HG03354 (cell line): ENCODE measurements at regions not wholly inside any gene's neighbourhood (a gene's known extent, or its start where the extent isn't known, plus 50 kb on each side); places are given as distances from the start of the nearest gene placed in this dataset.
"Not testable (repeated sequence)": the region's sequence is repeated elsewhere in the genome, so short reads cannot be mapped to it uniquely, and the experiment has no call there.

Experiments used
- ATAC-seq: cut with Tn5 transposase; IDR thresholded peaks from one replicate; pipeline ENCODE4 v1.9.1; 2021; ENCODE audit warnings: mild to moderate bottlenecking; ENCODE audit not compliant: unreplicated experiment, poor library complexity, severe bottlenecking

GRCh38 chr14:58725226-58725625, 87.5 kb downstream of the DACT1 start:
- no peak for ATAC-seq

DNA sequence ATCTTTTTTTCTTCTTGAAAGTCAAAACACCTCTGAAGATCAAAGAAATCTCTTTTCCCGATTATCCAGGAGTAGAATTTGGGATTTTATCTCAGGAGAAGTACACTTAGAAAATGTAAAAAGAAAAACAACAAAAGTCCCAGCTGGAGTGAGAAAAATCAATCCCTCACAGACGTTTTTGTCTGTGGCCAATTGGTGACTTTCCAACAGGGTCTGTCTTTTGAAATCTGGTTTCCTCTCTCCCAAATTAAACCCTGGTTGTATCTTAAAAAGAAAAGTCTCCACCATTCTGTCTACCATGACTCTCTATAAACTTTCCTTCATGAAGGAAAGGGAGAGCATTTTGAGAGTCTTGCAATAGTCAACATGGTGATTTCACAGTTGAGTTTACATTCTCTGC, 88.1 kb downstream of the DACT1 start:
- ATAC-seq: no peak

DNA sequence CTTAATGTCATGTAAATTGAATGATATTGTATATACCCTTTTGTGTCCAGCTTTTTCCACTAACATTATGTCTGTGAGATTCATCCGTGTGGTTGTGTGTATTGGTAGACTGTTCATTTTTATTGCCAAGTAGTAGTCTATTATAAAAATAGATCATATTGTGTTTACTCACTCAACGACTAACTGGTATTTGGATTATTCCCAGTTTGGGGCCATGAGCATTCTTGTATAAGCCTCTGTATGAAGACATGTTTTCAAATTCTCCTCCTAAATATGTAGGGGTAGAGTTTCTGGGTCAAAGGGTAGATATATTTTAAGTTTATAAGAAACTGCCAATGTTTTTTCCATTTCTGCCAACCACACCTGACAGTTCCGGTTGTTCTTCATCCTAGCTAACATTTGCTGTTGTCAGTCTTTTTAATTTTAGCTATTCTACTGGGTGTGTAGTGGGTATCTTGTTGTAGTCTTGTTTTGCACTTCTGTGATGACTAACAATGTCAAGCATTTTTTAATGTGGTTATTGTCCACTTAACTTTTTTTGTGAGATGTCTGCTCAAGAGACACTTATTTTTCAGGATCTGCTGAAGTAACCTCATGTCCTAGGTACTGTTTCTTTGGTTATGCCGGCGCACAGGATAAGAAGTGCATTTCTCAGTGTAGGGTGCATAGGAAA, 93.2 kb downstream of the DACT1 start:
- no peak for ATAC-seq

GRCh38 chr14:58731465-58732293, 93.9 kb downstream of the DACT1 start:
- ATAC-seq: no peak

GRCh38 chr14:58732387-58732786, 94.6 kb downstream of the DACT1 start:
- ATAC-seq: no peak

DNA sequence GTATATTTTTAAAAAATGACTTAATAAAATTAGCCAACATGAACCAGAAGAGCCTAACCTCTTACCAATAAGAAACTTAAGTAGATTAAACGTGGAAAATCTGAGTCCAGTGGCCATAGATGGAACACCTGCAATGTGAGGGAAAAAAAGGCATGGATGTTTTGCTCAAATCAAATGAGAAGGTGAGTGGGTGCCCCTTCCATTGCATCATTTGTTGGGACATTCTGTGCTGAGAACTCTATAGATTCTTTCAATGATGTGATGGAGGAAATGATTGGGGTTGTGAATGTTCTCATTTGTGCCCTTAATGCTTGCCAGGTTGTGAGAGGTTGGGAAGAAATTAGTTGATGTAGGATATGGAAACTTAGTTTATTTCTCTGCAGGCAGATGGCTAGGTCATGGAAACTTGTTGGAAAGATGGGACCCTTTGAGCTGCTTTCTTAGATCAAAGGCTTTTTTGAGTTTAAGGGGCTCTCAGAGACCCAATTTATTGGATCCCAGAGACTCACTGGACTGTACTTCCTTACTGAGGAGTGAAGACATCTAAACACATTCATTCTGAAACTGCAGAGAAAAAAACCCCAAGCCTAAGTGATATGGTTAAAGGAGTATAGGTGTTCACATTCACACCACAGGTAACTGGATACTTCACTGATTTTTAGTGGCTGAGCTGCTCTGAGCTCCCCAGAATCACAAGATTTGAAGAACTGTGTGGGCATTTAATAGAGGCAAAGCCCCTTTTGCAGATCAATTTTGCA, 95.9 kb downstream of the DACT1 start:
- peak; percentile 58 for ATAC-seq

GRCh38 chr14:58735596-58735995, 97.8 kb downstream of the DACT1 start:
- ATAC-seq: no peak

DNA sequence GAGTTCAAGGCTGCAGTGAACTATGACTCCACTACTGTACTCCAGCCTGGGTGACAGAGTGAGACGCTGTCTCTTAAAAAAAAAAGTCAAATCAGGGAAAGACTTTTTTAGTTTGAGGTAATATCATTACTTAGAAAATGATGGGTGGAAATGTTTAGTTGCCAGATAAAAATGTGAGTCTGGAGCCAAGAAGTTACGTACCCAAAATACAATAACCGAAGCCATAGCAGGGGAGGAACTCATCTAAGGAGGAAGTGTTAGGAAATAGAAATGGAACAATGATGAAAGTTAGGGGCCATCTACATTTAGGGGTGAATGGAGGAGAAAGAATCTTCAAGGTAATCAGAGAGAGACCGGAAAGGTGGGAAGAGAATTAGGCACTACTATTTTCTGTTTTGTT, 98.8 kb downstream of the DACT1 start:
- no peak for ATAC-seq

- no peak for ATAC-seq
Observed at GRCh38 chr14:58737511-58737910, 99.7 kb downstream of the DACT1 start.

- ATAC-seq: no peak
Observed at GRCh38 chr14:58738189-58738836, 100.6 kb downstream of the DACT1 start.

DNA sequence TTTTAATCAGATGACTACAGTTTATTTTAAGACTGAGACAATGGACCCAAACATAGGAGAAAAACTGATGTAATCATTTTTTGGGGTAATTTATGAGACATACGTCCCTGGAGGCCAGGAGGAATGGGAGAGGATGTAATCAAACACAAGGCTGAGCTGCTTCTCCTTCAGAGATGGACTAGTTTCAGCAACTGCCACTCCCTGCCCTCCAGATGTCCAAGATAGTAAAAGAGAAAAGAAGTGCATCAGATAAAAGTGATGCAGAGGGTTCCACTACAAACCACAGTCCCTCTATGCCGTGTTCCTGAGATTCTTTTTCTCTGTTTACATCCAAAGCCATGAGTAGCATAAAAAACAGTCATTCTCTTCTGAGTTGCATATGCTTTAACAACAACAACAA, 101.1 kb downstream of the DACT1 start:
- ATAC-seq: no peak

GRCh38 chr14:58739674-58740073, 101.9 kb downstream of the DACT1 start:
- ATAC-seq: peak; percentile 76

DNA sequence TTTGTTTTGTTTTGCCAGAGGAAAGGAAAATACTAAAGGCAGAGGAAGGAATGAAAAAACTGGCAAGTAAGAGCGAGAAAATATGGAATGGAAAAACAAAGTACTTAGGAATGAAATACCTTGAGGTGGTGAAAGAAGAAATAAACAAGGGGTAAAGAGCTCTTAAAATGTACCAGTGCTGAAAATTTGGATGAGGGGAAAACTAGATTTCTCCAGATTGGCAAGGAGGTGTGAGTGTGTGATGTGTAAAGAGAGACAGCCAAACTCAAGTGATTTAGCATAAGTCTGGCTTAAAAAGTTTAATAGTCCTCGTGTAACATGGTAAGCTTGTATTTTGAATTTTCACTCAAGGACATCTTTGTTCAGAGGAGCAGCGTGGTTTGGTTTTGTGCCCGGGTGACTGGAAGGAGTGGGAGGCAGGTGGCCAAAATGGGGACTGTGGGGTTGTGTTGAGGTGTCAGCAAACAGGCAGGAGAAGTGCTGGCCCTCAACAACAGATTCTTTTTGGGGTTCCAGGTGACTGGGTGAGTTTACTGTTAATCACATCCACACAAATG, 102.7 kb downstream of the DACT1 start:
- ATAC-seq: no peak

DNA sequence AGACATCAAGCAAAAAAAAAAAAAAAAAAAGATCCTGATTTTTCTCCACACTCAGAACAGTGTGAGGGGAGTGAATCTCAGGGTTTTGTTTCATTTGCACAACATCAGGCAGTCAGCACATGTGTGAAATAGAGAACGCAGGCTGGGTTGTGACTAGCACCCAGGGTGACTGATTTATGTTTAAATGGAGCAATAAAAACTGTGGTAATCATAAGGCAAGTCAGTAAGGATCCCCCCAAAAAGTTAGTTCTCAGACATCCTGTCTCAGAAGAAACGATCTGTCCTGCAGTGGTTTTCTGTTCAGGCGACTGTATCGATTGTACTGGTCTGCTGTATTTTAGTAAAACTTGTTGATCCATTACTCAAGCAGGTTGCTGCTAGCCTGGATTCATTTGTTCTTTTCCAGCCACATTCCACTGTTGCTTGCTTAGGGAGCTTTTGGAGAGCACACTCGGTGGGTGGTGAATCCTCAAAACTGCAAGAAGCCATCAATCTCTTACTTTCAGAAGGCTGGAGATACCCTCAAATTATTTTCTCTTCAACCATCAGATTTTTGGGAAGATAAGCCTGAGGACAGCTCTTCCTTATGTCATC, 107.1 kb downstream of the DACT1 start:
- no peak for ATAC-seq

GRCh38 chr14:58746261-58746660, 108.5 kb downstream of the DACT1 start:
- no peak for ATAC-seq

DNA sequence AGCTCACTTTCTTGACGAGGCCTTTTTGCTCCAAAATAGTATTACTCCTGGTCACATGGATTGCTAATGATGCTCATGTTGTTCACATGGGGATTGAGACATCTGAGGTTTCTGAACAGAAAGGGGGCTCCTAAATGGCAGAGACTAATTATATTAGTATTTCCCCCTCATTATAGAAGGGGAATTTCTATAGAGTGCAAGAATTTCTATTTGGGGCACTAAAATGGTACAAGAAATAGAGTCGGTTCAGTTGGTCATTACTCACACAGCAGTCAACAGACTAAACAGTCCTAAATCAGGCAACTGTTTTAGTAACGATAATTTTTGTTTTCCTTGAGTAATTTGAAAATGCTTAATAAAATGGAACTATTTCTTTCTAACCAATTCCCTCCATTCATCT, 108.9 kb downstream of the DACT1 start:
- no peak for ATAC-seq

DNA sequence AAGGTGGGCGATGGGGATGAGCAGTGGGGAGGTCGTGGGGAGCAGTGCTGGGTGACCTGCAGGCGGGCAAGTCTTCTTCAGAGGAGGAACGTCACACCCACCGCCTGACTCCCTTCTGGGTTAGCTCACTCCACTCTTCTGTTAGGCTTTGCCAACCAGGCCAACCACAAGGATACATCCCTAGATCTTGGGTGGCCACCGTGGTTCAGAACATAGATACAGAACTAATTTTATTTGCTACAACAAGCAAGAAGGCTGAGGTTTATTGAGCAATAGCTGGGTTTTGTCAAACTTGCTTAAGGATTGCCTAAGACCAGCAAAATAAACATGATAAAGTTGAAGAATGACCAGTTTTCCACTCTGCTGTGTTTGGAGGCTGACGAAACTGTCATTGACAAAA, 109.4 kb downstream of the DACT1 start:
- no peak for ATAC-seq

DNA sequence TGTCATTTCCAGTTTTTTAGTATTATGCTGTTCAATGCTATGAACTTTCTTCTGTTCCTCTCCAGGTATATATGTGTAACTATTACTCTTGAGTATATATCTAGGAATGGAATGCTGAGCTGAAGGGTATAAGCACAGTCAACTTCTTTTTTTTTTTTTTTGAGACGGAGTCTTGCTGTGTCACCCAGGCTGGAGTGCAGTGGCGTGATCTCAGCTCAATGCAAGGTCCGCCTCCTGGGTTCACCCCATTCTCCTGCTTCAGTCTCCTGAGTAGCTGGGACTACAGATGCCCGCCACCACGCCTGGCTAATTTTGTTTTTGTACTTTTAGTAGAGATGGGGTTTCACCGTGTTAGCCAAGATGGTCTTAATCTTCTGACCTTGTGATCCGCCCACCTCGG, 110.5 kb downstream of the DACT1 start:
- not testable (repeated sequence) for ATAC-seq

- ATAC-seq: peak; percentile 91
Observed at GRCh38 chr14:58749066-58749669, 111.4 kb downstream of the DACT1 start.
